ENCODE measurements at regions not wholly inside any gene's neighbourhood (a gene's known extent, or its start where the extent isn't known, plus 50 kb on each side); places are given as distances from the start of the nearest gene placed in this dataset.

DNA sequence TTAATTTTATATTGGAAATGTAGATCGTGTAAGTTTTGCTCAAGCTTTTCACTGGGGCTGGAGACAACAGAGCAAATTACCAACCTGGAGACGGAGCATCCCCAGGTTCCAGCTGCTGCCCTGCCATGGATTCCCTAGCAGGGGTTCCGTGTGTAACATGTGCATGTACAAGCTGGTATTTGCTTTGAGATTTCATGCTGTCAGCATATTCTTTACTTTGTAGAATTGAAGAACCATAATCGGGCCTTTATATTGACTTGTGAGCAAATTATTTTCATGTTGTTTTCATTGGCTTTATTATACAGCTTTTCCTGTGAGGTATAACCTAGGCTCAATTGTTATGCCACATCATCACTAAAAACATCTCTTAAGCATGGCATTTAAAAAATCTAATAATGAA is 369.2 kb upstream of the COBL start:
- no peak overlapping the region for H3K4me3 ChIP-seq
- no peaks in the 10 kb centered on the region for H3K36me3 ChIP-seq (ENCODE audit: low read depth, missing control alignments)
- WGBS, 2 donors, result 81 to 89% methylated on average over 4 of the region's 4 CpGs
- no peak for TF ChIP-seq POLR2A (IDR thresholded peaks at IDR 0.05)
- TF ChIP-seq, protein P1, sequence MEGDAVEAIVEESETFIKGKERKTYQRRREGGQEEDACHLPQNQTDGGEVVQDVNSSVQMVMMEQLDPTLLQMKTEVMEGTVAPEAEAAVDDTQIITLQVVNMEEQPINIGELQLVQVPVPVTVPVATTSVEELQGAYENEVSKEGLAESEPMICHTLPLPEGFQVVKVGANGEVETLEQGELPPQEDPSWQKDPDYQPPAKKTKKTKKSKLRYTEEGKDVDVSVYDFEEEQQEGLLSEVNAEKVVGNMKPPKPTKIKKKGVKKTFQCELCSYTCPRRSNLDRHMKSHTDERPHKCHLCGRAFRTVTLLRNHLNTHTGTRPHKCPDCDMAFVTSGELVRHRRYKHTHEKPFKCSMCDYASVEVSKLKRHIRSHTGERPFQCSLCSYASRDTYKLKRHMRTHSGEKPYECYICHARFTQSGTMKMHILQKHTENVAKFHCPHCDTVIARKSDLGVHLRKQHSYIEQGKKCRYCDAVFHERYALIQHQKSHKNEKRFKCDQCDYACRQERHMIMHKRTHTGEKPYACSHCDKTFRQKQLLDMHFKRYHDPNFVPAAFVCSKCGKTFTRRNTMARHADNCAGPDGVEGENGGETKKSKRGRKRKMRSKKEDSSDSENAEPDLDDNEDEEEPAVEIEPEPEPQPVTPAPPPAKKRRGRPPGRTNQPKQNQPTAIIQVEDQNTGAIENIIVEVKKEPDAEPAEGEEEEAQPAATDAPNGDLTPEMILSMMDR (IDR thresholded peaks at IDR 0.05), result no peak
- no peak overlapping the region for H3K27ac ChIP-seq
- DNase-seq, result no peak
- intact Hi-C loops (cut with DNase I; ENCODE audit: low total_unique reads), result no loop called here
- no peaks in the 10 kb centered on the region for H3K4me1 ChIP-seq
- no peaks in the 10 kb centered on the region for H3K9me3 ChIP-seq
- no peaks in the 10 kb centered on the region for H3K27me3 ChIP-seq

DNA sequence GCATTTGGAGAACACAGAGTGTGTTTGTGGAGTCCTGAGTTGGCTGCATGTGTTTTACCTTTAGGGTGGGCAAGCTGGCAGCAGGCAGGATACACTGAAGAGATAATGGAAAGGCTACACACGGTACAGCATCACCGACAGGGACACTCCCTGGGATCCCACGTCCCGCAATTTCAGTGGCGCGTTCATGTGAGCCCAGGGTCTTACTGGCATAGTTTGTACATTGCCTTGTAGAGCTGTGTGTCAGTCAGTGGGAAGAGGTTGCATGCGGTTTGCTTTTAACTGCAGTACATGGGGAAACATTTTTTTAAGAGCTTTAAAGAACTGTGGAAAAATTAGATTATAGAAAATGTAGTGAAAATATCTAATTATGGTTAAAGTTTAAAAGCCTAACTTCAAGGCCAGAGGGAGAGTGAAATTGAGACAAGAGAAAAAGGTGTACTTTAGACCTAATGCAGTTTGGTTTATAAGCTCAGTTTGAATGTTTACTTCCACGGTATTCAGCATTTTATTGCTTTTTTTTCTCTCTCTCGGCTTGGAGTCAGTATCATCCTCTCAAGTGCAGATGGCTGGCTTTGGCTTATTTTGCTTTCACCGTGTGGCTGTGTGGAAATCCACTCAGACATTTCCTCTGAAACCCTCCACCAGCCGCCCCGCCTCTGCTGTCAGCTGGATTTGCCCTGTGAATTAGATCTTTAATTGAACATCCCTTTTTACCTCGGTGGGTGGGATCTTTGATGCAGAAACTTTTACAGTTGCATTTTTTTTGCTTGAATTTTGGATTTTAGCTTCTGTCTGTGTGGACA is 364.2 kb upstream of the COBL start:
- 54 to 63% methylated on average over 12 to 13 of the region's 13 CpGs for WGBS, 2 donors
- Histone ChIP-seq H3K36me3 (ENCODE audit: low read depth, missing control alignments) (no peaks in the 10 kb centered on the region), H3K27ac (no peak overlapping the region), H3K4me3 (no peak overlapping the region), H3K4me1 (no peaks in the 10 kb centered on the region), H3K9me3 (no peaks in the 10 kb centered on the region), H3K27me3 (no peaks in the 10 kb centered on the region)
- DNase-seq, result no peak
- intact Hi-C loops (cut with DNase I; ENCODE audit: low total_unique reads), result no loop called here
- TF ChIP-seq POLR2A (IDR thresholded peaks at IDR 0.05), result no peak
- TF ChIP-seq, protein P1 (IDR thresholded peaks at IDR 0.05), result no peak

DNA sequence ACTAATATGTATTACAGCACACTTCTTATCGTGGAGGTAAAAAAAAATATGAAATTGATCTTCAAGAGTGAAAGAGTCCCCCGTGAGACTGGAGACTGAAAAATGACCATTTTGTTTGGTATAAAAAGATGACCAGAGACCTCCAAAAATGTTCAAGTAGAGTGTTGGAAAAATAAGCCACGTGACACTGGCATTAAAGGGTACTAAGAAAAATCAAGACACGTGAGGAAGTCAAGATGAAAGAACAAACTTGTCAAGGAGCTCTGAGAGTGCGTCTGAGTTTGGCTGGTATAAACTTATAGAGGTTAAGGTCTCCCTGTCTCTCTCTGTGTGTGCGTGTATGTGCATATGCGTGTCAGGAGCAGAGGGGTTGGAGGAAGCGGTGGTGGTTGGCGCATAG is 362.7 kb upstream of the COBL start:
- H3K4me3 ChIP-seq, result no peak overlapping the region
- H3K27me3 ChIP-seq, result no peaks in the 10 kb centered on the region
- no peaks in the 10 kb centered on the region for H3K4me1 ChIP-seq
- 62 to 68% methylated on average over 9 of the region's 9 CpGs for WGBS, 2 donors
- intact Hi-C loops (cut with DNase I; ENCODE audit: low total_unique reads), result no loop called here
- H3K36me3 ChIP-seq (ENCODE audit: low read depth, missing control alignments), result no peaks in the 10 kb centered on the region
- H3K9me3 ChIP-seq, result no peaks in the 10 kb centered on the region
- H3K27ac ChIP-seq, result no peak overlapping the region
- TF ChIP-seq POLR2A (IDR thresholded peaks at IDR 0.05), result no peak
- TF ChIP-seq, protein P1 (IDR thresholded peaks at IDR 0.05), result no peak
- no peak for DNase-seq

DNA sequence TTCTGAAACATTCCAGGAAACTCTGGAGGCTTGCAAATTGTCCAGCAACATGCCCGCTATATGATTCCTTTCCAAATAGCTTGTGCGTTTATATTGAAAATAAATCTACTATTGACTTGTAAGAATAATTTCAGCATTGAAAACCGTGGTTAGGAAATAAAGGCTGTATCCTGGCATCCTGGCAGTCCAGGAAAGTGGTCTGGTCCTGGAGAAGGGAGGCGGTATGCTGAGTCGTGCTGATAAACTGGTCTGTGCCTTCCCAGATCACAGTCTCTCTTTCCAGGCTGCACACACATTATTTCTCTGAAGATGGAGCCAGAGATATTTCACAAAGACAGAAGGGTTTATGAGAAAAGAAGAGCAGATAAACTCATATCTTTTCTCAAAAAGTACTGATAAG is 350.1 kb upstream of the COBL start:
- Histone ChIP-seq H3K9me3 (no peaks in the 10 kb centered on the region), H3K27me3 (no peaks in the 10 kb centered on the region), H3K4me3 (no peak overlapping the region), H3K27ac (no peak overlapping the region), H3K4me1 (no peaks in the 10 kb centered on the region), H3K36me3 (ENCODE audit: low read depth, missing control alignments) (no peaks in the 10 kb centered on the region)
- DNase-seq, result no peak
- intact Hi-C loops (cut with DNase I; ENCODE audit: low total_unique reads), result no loop called here
- 38 to 48% methylated on average over 5 of the region's 5 CpGs for WGBS, 2 donors
- TF ChIP-seq POLR2A (IDR thresholded peaks at IDR 0.05), result no peak
- TF ChIP-seq, protein P1 (IDR thresholded peaks at IDR 0.05), result no peak

DNA sequence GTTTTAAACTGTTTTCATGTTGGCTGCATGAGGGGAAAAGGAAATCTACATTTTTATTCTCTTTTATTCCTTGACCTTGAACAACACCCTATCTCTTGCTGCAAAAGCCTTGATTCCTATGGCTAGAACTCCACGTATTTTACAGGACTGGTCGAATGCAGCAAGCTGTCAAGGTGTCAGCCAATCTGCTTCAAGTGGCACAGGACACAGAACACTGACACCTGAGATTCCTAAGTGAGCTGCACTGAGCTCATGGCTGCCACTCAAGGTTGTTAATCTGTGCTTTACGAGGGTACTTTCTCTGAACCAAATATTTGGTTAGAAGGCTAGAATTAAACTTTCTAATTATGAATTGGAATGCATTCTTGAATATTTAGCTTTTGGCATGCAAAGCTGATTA is 349.7 kb upstream of the COBL start:
- WGBS, 2 donors, result 15 to 28% methylated on average over 3 of the region's 3 CpGs
- no peak overlapping the region for H3K4me3 ChIP-seq
- DNase-seq, result no peak
- no peaks in the 10 kb centered on the region for H3K4me1 ChIP-seq
- no peaks in the 10 kb centered on the region for H3K9me3 ChIP-seq
- intact Hi-C loops (cut with DNase I; ENCODE audit: low total_unique reads), result no loop called here
- H3K36me3 ChIP-seq (ENCODE audit: low read depth, missing control alignments), result no peaks in the 10 kb centered on the region
- TF ChIP-seq, protein P1 (IDR thresholded peaks at IDR 0.05), result no peak
- TF ChIP-seq POLR2A (IDR thresholded peaks at IDR 0.05), result no peak
- no peaks in the 10 kb centered on the region for H3K27me3 ChIP-seq
- H3K27ac ChIP-seq, result no peak overlapping the region

Measured in testis (tissue), 2 donors.